ENCODE measurements at regions not wholly inside any gene's neighbourhood (a gene's known extent, or its start where the extent isn't known, plus 50 kb on each side); places are given as distances from the start of the nearest gene placed in this dataset.

DNA sequence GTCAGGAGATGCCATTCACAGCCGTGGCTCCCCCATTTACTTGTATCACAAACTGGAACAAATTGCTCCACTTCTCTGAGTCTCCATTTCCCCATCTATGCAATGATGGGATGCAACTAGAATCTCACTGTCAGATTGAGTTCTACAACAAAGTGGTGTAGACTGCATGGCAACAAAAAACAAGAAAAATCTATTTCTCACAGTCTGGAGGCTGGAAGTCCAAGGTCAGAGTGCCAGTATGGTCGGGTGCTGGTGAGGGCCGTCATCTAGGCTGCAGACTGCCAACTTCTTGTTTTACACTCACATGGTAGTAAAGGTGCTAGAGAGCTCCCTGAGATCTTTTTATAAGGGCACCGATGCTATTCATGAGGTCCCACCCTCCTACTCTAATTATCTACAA is 158.4 kb upstream of the BCL6 start:
- DNase-seq = no peak

- DNase-seq = no peak
Observed at GRCh38 chr3:187906416-187906815, 161.1 kb upstream of the BCL6 start.

DNA sequence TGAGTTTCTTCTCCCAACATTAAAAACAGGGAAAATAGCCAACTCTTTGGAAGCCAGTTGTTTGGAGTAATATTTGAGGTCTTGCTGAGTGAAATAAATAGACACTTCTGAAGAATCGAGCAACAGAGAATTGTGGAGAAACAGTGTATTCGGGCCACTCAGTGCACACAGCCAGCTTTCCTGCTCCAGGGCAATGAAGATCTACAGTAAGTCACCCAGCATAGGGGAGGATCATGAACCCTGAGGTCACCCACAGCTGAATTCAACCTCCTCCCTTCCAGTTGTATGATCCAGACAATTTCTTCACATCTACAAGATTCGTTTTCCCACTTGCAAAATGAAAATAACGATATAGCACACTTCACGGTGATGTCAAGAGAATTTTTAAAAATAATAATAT is 161.7 kb upstream of the BCL6 start:
- DNase-seq = no peak

DNA sequence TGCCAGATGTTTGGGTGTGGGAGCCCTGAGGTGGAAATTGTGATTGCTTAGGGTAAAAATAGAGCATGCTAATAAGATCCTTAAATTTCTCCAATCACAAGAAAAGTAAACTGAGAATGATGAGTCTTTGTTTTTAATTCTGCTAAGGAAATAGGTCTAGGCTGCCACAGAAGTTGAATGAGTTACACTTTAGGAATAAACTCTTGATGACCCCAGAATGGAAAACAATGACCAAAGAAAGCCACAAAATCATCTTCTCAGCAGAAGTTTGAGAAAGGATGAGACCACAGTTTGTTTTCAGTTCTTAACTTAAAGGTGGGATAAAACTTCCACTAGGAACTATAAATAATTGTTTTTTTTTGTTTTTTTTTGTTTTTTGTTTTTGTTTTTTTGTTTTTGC is 164.6 kb upstream of the BCL6 start:
- DNase-seq = no peak

DNA sequence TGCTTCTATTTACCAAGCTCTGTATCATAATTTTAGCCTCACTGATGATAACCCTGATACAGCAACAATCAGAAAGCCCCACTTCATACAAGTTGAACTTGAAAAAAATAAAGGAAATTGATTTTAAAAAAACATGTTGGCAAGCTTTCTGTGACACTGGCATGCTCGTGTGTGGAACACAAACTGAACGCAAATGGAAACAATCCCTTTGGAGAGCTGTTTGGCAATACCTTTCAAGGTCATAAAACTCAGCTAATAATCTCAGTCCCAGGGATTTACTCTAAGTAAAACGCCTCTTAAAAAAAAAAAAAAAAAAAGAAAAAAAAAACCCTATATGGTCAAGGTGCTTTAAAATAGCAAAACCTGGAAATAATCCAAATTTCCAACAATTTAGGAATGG is 166.7 kb upstream of the BCL6 start:
- DNase-seq = no peak

DNA sequence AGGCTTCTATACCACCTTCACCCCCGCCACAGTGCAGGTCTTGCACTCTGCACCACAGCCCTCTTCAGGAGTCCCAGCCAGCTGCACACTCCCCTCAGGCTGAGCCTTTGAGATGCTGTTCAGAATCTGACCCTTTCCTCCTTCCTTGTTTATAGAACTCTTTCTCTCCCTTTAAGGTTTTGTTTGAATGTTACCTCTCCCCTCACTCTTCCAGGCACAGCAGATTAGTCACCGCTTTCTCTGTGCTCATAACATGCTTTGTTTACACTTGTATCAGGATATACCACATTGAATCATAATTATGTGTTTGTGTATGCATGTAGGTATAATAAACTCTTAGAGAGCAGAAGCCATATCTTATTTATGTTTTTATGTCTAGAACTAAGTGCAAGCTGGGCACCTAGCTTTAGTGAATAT is 168.4 kb upstream of the BCL6 start:
- no peak for DNase-seq

- DNase-seq = no peak
Observed at GRCh38 chr3:187914231-187914630, 169.0 kb upstream of the BCL6 start.

DNA sequence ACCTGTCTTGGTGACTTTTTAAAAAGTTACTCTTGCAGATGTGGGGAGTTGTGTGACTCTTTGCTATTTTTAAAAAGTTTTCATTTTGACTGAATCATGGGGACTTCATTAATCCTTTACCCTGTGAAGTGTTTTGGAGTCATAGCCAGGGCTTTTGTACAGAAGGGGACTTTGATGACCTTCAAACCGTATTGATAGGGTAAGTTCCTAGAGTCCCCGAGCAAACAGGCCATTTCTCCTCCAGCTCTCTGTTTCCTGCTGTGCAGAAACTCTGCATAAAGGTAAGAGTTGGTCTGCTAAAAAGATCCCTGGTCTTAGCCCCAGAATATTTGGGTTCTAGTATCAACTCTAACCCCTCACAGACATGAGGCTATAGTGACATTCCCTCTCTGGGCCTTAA is 170.8 kb upstream of the BCL6 start:
- no peak for DNase-seq

- DNase-seq = no peak
Observed at GRCh38 chr3:187918081-187918644, 172.9 kb upstream of the BCL6 start.

GRCh38 chr3:187919048-187919447 is 173.8 kb upstream of the BCL6 start:
- DNase-seq = no peak

GRCh38 chr3:187919544-187919943 is 174.3 kb upstream of the BCL6 start:
- DNase-seq = no peak

- DNase-seq = no peak
Observed at GRCh38 chr3:187920030-187920429, 174.8 kb upstream of the BCL6 start.

DNA sequence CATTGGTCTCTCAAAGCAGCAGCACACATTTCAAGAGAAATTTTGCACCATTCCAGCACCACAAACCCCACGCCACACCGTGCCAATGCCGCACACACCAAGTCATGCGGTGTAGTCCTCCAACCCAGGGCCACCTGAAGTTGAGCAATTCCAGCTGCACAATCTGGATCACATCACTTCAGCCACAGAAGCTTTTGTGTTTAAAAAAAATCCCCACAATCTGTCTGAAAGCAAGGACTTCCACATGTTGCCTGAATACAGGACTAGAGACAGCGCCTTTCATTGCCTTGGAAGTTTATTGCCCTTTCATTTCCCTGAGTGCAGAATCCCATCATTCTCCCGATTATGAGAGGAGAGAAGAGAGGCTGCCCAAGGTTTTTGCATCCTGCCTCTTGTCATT is 175.6 kb upstream of the BCL6 start:
- DNase-seq = no peak

- DNase-seq = no peak
Observed at GRCh38 chr3:187921391-187922074, 176.3 kb upstream of the BCL6 start.

DNA sequence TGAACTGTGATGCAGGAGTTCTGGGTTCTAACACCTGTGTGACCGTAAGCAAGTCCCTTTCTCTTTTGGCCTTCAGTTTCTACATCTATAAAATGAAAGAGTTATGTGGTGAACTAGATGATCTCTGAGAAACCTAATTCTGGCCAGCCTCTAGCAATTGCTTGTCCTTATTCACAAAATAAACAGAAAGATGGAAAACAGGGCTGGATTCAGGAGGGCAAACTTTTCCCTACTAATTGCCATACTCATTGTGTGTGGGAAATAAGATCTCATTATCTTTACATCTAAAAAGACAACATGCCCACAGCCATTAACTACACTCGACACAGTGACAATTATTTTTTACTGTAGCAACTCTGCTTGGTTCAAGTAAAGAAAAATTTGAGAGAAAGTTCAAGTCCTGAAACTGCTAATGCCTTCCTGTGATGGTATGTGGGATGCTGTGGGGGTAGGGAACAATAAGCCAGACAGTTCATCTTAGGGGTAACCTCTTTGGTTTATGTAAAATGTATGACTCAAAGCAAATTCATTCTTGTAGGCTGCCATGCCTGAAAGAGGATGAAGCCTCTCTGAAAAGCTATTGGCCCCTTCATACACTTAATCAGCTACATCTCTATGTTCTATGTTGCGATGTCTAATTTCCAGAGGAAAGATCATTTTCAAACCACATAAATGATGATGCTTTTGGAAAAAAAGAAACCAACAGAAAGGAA is 177.6 kb upstream of the BCL6 start:
- no peak for DNase-seq

DNA sequence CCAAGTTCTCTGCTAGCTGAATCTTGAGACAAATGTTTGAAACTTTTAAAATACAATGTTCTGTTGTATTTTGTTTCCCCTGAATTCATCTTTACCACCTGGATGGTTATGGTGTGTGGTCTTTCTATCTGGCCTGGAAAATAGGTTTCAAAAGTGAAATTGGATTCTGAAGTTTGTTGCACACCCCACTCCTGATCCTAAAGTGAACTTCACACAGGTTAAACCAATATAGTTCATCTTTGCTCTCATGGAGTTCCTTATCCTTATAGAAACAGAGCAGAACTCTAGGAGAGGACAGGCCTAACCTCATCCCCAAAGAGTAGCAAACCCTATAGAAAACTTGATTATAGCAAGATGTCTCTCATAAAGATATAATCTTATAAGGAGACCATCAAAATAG is 179.4 kb upstream of the BCL6 start:
- DNase-seq = no peak

DNA sequence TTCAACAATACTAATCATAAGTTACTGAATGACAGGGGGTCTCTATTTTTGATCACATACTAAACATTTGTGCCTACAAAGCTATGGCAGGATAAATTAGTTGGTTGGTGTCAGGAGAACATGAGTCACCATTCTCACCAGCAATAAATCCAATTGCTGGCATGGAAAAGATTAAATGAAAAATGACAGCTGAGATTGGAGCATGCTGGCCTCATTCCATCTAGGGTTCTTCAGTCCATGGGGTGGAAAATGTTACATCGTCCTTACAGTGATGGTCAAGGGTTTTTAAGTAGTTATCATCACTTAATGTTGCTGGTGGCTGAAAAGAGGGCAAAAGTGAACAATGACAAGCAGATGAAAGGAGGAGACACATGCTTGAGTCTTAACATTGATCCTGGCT is 180.1 kb upstream of the BCL6 start:
- DNase-seq = no peak

DNA sequence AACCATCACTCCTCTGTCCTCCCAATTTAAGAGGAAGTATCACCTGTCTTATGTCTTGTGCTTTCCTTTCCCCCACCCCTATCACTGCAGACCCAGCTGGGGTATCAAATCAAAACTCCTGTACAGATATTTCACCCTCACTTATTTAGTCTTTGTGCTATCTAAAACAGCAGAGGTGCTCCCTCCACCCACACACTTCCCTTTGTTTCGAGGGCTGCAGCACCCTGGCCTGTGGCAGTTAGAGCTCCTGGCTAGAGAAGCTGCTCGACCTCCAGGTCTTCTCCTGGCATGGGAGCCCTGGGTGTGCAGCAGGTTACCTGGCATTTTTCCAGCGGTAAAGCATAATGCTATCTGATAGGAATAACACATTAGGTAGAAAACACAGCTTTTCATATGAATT is 181.4 kb upstream of the BCL6 start:
- no peak for DNase-seq

- DNase-seq = no peak
Observed at GRCh38 chr3:187927565-187927964, 182.3 kb upstream of the BCL6 start.

DNA sequence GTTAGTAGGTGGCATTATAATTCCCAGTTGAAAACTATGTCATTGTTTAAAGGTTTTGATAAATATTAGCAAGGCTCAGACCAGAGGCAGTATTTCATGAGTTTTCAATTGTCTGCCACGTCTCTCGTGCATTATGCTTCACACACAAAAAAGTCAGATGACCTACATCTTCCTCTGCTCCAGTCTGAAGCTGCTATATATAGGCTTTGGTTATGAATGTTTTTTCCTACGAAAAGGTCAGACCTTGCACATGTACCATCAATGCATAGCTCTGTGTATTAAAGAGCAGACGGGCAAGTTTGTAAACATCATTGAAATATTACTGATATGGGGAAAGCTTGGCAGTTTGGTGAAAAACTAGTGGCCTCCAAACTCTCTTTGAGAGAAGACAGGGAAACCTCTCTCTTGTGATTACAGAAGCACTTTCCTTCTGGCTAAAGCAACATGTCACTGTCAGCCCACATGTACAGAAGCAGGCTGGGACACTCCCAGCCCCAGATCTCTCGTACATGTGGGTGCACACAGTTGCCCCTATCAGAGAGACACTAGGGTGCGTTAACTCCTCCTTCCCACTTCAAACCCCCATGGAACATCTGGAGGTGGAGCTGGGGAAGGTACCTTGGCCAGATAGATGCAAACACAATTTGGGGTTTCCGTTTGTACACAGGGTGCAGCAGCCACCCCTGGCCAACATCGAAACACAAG is 184.0 kb upstream of the BCL6 start:
- no peak for DNase-seq

DNA sequence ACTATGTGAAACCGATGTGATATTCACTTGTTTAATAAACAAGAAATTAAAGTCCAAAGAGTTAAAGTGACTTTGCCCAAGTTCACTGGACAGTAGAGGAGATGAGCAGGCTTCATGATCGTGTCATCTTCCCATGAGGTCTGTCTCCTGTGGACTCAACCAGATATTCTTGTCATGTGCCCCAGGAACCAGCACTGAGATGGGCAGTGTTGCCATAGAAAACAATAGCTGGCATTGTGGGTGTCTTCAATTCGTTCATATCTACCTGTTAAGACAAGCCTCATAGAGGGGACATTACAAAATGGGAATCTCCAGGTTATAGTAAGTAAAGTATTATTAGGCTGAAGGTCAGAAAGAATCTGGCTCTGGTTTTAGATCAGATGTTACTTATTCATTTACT is 184.8 kb upstream of the BCL6 start:
- DNase-seq = no peak

GRCh38 chr3:187931101-187931500 is 185.8 kb upstream of the BCL6 start:
- no peak for DNase-seq

- no peak for DNase-seq
Observed at GRCh38 chr3:187931770-187932278, 186.6 kb upstream of the BCL6 start.

GRCh38 chr3:187932530-187932929 is 187.3 kb upstream of the BCL6 start:
- no peak for DNase-seq

Data from retina (tissue), 1 donor.